NCI-H1105 treated with DMSO at 0.1 percent for 48 hours (cell line): ENCODE measurements at regions not wholly inside any gene's neighbourhood (a gene's known extent, or its start where the extent isn't known, plus 50 kb on each side); places are given as distances from the start of the nearest gene placed in this dataset.
"Not testable (repeated sequence)": the region's sequence is repeated elsewhere in the genome, so short reads cannot be mapped to it uniquely, and the experiment has no call there.

Experiments used
- DNase-seq: peaks from one replicate; lab custom pipeline; 2025; lab: John Stamatoyannopoulos, UW

- DNase-seq: no peak
These were observed 1112.0 kb upstream of the INTU start for GRCh38 chr4:126520731-126521130.

- not testable (repeated sequence) for DNase-seq
These were observed 1107.4 kb upstream of the INTU start for GRCh38 chr4:126525400-126525799.

- DNase-seq: no peak
These were observed 1106.4 kb upstream of the INTU start for GRCh38 chr4:126526335-126526734.

GRCh38 chr4:126529997-126530396, 1102.8 kb upstream of the INTU start:
- DNase-seq: no peak

- no peak for DNase-seq
These were observed 1101.7 kb upstream of the INTU start for GRCh38 chr4:126530996-126531585.

- no peak for DNase-seq
These were observed 1100.2 kb upstream of the INTU start for GRCh38 chr4:126532527-126532926.

- no peak for DNase-seq
These were observed 1099.5 kb upstream of the INTU start for GRCh38 chr4:126533146-126533805.

GRCh38 chr4:126539771-126540170, 1093.0 kb upstream of the INTU start:
- no peak for DNase-seq

- no peak for DNase-seq
These were observed 1090.9 kb upstream of the INTU start for GRCh38 chr4:126541820-126542219.

GRCh38 chr4:126544276-126544675, 1088.5 kb upstream of the INTU start:
- peak; percentile 3 for DNase-seq

GRCh38 chr4:126546197-126546596, 1086.6 kb upstream of the INTU start:
- not testable (repeated sequence) for DNase-seq

- DNase-seq: no peak
These were observed 1085.4 kb upstream of the INTU start for GRCh38 chr4:126547352-126547751.

- no peak for DNase-seq
These were observed 1083.9 kb upstream of the INTU start for GRCh38 chr4:126548890-126549289.

GRCh38 chr4:126552321-126552720, 1080.4 kb upstream of the INTU start:
- no peak for DNase-seq

GRCh38 chr4:126553248-126553647, 1079.5 kb upstream of the INTU start:
- DNase-seq: no peak

GRCh38 chr4:126558596-126558995, 1074.2 kb upstream of the INTU start:
- no peak for DNase-seq

GRCh38 chr4:126559961-126560360, 1072.8 kb upstream of the INTU start:
- no peak for DNase-seq

- DNase-seq: no peak
These were observed 1072.0 kb upstream of the INTU start for GRCh38 chr4:126560794-126561193.

- DNase-seq: no peak
These were observed 1069.4 kb upstream of the INTU start for GRCh38 chr4:126563389-126563788.

- DNase-seq: no peak
These were observed 1068.4 kb upstream of the INTU start for GRCh38 chr4:126564283-126564854.

- no peak for DNase-seq
These were observed 1063.8 kb upstream of the INTU start for GRCh38 chr4:126568652-126569570.

GRCh38 chr4:126572264-126572663, 1060.5 kb upstream of the INTU start:
- DNase-seq: no peak

- no peak for DNase-seq
These were observed 1050.0 kb upstream of the INTU start for GRCh38 chr4:126582737-126583136.
